ENCODE measurements at regions not wholly inside any gene's neighbourhood (a gene's known extent, or its start where the extent isn't known, plus 50 kb on each side); places are given as distances from the start of the nearest gene placed in this dataset.
"Not testable (repeated sequence)": the region's sequence is repeated elsewhere in the genome, so short reads cannot be mapped to it uniquely, and the experiment has no call there.

DNA sequence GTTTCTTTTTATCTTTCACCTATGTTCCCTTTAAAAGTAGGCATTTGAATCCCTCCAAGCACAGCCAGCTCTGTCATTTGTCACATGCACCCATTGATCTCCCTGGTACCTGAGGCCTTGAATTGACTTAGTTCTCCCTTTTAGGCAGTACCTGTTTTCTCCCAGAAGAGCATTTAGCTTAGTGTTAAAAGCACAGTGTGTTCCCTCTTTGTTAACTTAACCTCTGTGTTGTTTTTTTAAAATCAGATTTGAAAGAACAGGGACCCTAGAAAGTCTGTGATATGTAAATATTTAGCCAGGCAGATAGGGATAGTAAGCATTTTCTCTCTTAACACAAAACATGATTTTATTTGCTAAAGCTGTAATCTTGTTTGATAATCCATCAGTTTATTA is 113.8 kb upstream of the SPATA31D4 start:
- DNase-seq (ENCODE audit: low read depth) = no peak

DNA sequence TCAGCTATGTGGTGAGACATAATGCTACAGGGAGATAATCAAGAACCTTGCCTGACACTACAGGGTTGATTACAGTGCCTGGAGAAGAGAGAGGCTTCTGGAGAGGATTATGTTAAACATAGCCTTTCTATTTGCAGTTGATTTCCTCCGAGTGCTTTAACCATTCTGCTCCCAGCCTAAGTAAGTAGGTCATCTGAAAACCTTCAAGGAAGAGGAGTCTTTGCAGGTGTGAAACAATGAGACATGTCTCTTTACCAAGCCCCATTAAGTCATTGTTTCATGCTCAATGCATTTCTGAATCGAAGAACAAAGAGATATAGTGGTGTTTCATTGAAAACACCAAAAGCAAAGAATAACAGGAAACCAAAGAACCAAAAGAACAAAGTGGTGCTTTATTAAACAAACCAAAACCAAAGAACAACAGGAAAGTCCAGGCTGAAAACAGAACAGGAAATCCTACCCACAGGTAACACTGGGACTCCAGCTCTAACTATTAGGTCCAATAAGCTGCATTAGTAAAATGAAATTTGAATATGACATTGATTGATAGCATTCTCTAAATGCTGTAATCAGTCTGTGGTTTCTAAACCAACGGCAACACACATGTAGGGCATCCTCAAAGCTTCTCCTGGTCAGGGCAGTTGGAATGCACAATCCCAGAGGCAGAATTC is 113.3 kb upstream of the SPATA31D4 start:
- DNase-seq (ENCODE audit: low read depth) = peak; percentile 74

DNA sequence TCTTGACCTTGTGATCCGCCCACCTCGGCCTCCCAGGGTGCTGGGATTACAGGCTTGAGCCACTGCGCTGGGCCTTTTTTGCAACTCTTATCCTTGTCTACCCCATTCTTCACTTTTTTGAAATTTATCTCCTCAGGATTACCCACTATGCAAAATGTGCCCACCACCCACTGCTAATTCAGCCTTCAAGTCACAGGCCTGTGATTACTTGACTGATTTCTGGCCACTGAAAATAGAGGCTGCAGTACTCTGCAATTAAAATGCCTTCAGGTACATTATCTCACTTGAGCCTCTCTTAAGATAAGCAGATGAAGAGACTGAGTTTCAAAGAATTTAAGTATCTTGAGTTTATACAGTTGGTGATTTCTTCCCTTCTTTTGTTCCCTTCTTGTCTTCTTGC is 112.4 kb upstream of the SPATA31D4 start:
- no peak for DNase-seq (ENCODE audit: low read depth)

DNA sequence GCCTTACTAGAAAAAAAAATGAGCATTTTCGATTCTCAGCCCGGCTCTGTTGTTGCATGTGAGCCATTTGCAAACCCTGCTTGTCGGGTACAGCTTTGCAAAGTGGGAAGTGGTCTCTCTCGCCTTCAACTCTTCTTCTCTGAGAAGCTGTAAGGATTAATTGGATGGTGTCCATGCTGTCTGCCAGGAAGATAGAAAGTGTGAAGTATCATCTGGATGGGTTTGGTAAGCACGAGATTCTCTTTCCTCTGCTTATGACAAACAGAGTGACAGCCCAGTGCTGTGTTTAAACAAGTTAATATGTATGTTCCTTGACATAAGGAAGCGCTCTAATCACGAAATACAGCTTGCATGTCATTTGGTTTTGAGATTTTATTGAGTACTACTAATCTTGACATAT is 109.1 kb upstream of the SPATA31D4 start:
- DNase-seq (ENCODE audit: low read depth) = no peak

DNA sequence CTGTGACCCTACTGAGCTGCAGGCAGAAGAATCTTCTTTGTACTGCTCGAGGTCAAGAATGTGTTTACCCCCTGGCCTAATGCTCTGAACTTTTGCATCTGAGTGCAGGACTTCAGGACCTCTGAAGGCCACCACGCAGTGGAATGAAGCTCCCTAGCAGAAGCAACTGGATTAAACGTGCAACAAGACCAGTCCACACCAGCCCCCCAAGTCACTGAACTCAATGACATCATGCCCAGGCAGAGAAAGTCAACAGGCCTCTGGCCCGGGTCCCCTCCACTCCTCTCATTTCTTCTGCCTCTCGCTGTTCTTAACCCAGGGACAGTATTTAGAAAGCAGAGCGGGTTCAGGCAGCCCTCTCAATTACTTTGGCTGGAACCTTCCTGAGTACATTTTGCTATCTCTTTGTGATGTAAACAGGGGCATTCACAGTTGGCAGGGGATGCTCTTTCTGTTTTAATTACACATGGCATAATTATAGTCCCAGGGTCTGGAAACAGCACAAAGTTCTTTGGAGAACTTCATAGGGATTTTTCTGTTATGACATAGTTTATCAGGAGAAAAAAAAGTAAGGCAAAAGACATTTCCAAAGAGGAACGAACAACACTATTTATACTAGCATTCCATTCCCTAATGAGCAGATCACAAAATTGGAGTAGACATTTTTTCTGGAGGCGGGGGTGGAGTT is 108.2 kb upstream of the SPATA31D4 start:
- DNase-seq (ENCODE audit: low read depth) = no peak

DNA sequence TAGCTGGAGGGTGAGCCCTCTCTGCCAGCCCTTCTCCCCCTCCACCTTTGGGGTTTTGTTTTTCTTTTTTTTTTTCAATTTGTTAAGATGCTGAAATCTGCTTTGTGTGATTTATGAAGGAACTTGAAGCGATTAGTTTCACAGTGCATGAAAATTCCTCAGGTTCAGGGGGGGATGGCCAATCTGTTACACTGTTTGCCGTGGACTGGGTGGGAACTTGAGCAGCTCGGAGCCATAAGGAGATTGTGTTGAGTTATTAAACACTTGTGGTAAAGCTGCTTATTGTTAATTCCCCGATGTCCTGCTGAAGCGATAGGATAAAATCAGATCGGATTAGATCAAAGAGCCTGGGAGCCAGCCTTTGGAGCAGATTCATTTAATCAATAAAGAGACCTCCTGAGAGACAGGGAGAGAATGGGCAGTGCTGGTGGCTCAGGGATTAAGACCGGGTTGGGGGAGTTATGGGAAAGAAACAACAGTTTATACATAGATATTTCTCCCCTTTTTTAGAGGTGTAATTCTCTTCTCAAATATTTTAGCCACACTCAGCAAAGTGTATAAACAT is 105.8 kb upstream of the SPATA31D4 start:
- DNase-seq (ENCODE audit: low read depth) = no peak

DNA sequence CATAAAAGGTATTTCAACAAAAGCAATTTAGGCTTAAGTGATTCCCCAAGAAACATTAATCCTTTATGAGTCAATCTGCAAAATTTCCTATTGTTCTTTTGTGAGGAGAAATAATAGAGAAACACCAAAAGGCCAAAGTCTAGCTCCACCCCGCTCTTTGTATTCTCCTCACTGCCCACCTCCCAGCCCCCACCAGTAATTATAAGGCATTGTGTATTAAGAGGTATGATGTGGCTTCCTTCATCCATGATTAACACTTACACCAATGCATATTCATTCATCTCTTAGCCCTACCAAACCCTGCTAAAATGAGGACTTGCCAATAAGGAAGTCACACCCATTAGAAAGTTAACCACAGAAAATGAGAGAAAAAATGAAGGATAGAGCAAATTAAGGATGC is 105.3 kb upstream of the SPATA31D4 start:
- DNase-seq (ENCODE audit: low read depth) = no peak

DNA sequence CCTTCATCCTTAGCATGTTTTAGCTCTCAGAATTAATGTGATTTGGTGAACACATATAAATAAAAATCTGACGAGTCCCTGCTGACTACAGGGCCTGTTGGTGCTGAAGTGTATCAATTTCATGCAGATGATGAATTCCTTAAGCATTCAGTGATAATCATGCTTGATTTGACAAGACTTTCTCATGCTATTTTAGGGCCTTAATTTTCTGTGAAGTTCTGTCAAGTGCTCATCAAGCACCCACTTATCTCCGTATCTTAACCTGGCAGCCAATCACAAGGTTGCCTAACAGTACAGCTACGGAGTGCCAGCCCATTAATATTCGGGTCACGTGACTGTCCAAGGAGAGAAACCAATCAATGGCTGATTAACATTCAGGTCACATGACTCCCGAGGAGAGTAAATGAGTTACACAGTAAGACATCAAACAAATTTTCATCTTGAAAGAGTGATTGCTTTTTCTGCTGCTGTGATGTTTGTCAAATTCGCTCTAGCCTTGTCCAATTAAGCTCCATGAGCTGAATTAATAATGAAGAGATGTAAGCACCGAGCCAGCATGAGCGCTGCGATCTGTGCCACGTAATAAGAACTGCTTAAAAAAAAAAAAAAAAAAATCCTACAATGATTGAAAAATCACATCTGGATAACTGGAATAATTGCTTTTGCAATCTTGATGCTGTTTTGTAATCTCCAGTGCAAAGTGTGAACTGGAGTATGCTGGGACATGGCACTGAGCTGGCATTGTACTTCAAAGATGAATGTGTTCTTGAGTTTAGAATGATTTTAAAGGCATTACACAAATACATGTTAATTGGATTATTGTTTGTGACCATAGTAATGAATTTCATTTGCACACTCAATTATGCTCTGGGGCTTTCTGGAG is 104.3 kb upstream of the SPATA31D4 start:
- no peak for DNase-seq (ENCODE audit: low read depth)

- no peak for DNase-seq (ENCODE audit: low read depth)
Observed at GRCh38 chr9:81824802-81825730, 103.2 kb upstream of the SPATA31D4 start.

- no peak for DNase-seq (ENCODE audit: low read depth)
Observed at GRCh38 chr9:81825846-81826516, 102.2 kb upstream of the SPATA31D4 start.

GRCh38 chr9:81826517-81826906 is 101.7 kb upstream of the SPATA31D4 start:
- no peak for DNase-seq (ENCODE audit: low read depth)

- DNase-seq (ENCODE audit: low read depth) = no peak
Observed at GRCh38 chr9:81827616-81828296, 100.5 kb upstream of the SPATA31D4 start.

GRCh38 chr9:81829195-81829882 is 98.9 kb upstream of the SPATA31D4 start:
- DNase-seq (ENCODE audit: low read depth) = peak; percentile 59

GRCh38 chr9:81830431-81830830 is 97.8 kb upstream of the SPATA31D4 start:
- DNase-seq (ENCODE audit: low read depth) = not testable (repeated sequence)

- peak; percentile 86 for DNase-seq (ENCODE audit: low read depth)
Observed at GRCh38 chr9:81832571-81833285, 95.5 kb upstream of the SPATA31D4 start.

GRCh38 chr9:81833563-81834345 is 94.5 kb upstream of the SPATA31D4 start:
- DNase-seq (ENCODE audit: low read depth) = peak; percentile 49

GRCh38 chr9:81841333-81841732 is 86.9 kb upstream of the SPATA31D4 start:
- no peak for DNase-seq (ENCODE audit: low read depth)

DNA sequence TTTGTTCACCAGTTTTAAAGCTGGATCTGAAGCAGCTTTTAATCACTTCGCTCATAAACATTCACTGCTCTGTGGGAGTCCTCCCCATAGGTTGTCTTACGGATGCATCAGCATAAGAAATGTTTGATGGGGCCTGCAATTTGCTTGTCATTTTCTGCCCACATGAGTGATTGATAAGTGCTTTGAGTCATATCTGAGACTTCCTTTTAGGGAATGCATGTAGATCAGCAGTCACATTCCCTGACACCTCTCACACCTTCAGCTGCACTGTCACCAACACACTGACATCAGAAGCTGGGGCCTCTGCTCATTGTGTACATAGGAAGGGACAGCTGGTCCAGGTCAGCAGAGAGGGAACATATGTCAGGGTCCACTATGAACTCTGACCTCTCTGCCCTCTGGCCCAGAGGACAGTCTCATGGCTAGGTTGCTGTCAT is 84.1 kb upstream of the SPATA31D4 start:
- DNase-seq (ENCODE audit: low read depth) = no peak

Data from amniotic epithelial cell (primary cell).